Body of pancreas (tissue), 4 donors: ENCODE measurements at regions not wholly inside any gene's neighbourhood (a gene's known extent, or its start where the extent isn't known, plus 50 kb on each side); places are given as distances from the start of the nearest gene placed in this dataset.

Experiments used
- POLR2A ChIP-seq, 3 donors: fragments of 450-650 bp; IDR thresholded peaks; one replicate each; pipeline ENCODE4 v1.6.1; 2016; ENCODE audit warnings: antibody characterized with exemption in 3 of 3, mild to moderate bottlenecking in 2 of 3
- TF ChIP-seq, protein P1 (sequence below), 7 experiments: fragments of 450-650 bp in 4 of 7; fragments of 200-600 bp in 3 of 7; sonication (generic) in 3 of 7; IDR thresholded peaks; one replicate each; pipeline ENCODE4 v1.5.1; 2016 to 2019; ENCODE audit warnings: antibody characterized with exemption in 7 of 7

DNA sequence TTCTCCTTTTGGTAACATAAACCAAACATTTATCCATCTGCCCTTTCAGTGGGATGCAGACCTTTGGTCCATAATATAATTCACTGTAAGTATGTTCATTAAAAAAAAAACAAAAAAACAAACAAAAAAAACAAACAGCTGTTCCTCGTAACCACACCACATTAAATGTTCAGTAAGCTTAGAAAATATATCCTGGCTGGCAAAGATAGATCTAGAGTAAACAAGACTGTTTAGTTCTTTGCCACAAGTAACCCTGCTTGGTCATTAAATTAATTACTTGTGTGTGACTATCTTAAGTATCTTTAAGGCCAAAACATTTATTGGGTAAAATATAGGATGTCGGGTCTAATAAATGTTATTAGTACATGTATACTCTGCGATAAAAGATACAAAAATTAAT lies 1717.1 kb downstream of the EFNA5 start:
- TF ChIP-seq, protein P1, sequence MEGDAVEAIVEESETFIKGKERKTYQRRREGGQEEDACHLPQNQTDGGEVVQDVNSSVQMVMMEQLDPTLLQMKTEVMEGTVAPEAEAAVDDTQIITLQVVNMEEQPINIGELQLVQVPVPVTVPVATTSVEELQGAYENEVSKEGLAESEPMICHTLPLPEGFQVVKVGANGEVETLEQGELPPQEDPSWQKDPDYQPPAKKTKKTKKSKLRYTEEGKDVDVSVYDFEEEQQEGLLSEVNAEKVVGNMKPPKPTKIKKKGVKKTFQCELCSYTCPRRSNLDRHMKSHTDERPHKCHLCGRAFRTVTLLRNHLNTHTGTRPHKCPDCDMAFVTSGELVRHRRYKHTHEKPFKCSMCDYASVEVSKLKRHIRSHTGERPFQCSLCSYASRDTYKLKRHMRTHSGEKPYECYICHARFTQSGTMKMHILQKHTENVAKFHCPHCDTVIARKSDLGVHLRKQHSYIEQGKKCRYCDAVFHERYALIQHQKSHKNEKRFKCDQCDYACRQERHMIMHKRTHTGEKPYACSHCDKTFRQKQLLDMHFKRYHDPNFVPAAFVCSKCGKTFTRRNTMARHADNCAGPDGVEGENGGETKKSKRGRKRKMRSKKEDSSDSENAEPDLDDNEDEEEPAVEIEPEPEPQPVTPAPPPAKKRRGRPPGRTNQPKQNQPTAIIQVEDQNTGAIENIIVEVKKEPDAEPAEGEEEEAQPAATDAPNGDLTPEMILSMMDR (IDR thresholded peaks at IDR 0.05) = no peak
- TF ChIP-seq POLR2A (IDR thresholded peaks at IDR 0.05) = no peak
